ENCODE measurements at regions not wholly inside any gene's neighbourhood (a gene's known extent, or its start where the extent isn't known, plus 50 kb on each side); places are given as distances from the start of the nearest gene placed in this dataset.
"Not testable (repeated sequence)": the region's sequence is repeated elsewhere in the genome, so short reads cannot be mapped to it uniquely, and the experiment has no call there.

DNA sequence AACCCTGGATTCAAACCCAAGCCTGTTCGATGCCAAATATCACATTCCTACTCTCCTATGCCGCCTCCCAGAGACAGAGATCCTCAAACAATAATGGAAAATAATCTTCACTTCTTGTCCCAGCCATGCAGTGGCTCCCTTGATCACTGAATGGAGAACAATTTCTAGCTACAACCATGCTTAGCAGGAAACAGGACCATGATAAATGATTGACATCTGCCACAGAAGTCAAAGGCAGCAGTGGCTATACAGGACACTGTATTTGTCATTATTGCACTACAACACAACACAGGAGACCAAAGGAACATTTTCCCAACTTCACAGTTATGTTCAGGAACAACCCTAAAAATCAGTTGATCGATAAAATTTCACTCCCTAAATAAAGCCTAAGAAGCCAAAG lies 243.3 kb upstream of the SLC7A11 start:
- ChIA-PET POLR2A (ENCODE audit: low non-redundant PET) (no interaction called here), CTCF (interaction anchor here (0.6 kb wide), 1 partner anchor 1156 kb away, joined by 3 read pairs; no protein-coding TSS in a partner anchor)
- TF ChIP-seq, protein P1, sequence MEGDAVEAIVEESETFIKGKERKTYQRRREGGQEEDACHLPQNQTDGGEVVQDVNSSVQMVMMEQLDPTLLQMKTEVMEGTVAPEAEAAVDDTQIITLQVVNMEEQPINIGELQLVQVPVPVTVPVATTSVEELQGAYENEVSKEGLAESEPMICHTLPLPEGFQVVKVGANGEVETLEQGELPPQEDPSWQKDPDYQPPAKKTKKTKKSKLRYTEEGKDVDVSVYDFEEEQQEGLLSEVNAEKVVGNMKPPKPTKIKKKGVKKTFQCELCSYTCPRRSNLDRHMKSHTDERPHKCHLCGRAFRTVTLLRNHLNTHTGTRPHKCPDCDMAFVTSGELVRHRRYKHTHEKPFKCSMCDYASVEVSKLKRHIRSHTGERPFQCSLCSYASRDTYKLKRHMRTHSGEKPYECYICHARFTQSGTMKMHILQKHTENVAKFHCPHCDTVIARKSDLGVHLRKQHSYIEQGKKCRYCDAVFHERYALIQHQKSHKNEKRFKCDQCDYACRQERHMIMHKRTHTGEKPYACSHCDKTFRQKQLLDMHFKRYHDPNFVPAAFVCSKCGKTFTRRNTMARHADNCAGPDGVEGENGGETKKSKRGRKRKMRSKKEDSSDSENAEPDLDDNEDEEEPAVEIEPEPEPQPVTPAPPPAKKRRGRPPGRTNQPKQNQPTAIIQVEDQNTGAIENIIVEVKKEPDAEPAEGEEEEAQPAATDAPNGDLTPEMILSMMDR (conservative IDR thresholded peaks at IDR 0.05; ENCODE audit: low read depth) = no peak

DNA sequence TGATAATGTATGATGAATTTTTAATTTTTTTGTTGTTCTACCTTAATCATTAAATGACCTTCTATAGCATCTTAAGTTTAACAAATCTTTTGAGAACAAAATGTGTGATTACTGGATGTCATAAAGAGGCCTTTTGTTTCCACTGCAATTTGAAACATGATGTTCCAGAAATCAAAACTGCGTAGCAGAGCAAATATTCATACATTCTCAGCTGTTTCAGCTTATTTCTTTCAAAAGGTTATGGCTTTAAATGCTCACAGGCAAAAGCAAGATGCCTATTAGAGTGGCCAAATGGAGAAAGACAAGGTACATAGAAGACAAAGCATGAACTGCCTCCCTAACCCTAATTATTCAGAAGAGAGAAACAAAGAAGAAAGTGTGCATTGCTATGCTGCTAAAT lies 233.0 kb upstream of the SLC7A11 start:
- H3K27ac ChIP-seq = no peak overlapping the region
- DNase-seq (ENCODE audit: low spot score) = no peak
- CTCF ChIA-PET = interaction anchor here (0.5 kb wide), 1 partner anchor 280 kb away, joined by 3 read pairs; no protein-coding TSS in a partner anchor
- TF ChIP-seq, protein P1 (conservative IDR thresholded peaks at IDR 0.05; ENCODE audit: low read depth) = no peak
- POLR2A ChIA-PET (ENCODE audit: low non-redundant PET) = no interaction called here

More for the DNA sequence above, 243.3 kb upstream of the SLC7A11 start:
- DNase-seq (ENCODE audit: low spot score) = no peak
- no peak overlapping the region for H3K27ac ChIP-seq

DNA sequence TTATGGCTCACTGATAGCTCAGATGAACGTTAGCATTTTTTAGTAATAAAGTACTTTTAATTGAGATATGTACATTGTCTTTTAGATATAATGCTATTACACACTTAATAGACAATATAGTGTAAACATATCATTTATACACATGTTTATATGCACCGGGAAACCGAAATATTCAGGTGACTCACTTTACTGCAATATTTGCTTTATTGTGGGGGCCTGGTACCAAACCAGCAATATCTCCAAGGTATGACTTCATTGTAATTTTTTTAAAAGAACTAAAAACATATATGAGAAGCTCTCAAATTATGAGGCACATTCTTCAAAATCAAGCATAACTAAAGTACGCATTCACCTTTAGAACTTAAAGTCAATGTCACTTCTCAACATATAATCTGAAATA lies 231.2 kb upstream of the SLC7A11 start:
- TF ChIP-seq, protein P1 (conservative IDR thresholded peaks at IDR 0.05; ENCODE audit: low read depth) = no peak
- CTCF ChIA-PET = interaction anchor here (0.7 kb wide), 1 partner anchor 58 kb away, joined by 3 read pairs; no protein-coding TSS in a partner anchor
- H3K27ac ChIP-seq = no peak overlapping the region
- DNase-seq (ENCODE audit: low spot score) = no peak
- POLR2A ChIA-PET (ENCODE audit: low non-redundant PET) = no interaction called here

DNA sequence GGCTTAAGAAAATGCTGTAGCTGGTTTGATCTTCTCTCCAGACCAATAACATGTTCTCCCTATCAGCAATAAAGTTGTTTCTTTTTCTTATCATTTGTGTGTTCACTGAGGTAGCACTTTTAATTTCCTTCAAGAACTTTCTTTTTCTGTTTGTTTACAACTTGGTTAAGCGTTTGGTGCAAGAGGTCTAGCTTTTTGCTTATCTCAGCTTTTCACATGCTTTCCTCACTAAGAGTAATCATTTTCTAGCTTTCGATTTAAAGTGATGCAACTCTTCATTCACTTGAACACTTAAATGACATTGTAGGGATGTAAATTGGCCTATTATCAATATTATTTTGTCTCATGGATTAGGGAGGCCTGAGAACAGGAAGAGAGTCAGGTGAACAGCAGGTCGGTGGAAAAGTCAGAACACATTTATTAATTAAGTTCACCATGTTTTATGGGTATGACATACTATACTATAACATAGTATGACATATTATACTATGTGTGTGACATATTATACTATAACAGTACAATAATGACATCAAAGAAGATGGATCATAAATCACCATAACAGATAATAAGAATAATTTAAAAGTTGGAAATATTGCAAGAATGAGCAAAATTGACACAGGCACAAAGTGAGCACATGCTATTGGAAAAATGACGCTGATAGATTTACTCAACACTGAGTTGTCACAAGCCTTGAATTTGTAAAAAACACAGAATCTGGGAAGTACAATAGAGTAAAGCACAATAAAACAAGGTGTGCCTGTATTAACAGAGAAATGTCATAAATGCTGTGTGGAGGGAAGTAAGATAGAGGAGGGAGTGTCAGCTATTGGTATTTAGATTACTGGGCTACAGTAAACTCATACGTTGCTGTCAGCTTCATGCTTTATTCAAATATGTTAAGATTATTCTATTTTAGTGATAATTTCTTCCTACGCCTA lies 218.6 kb upstream of the SLC7A11 start:
- TF ChIP-seq, protein P1 (conservative IDR thresholded peaks at IDR 0.05; ENCODE audit: low read depth) = no peak
- POLR2A ChIA-PET (ENCODE audit: low non-redundant PET) = no interaction called here
- CTCF ChIA-PET = no interaction called here
- DNase-seq (ENCODE audit: low spot score) = no peak
- H3K27ac ChIP-seq = no peak overlapping the region

DNA sequence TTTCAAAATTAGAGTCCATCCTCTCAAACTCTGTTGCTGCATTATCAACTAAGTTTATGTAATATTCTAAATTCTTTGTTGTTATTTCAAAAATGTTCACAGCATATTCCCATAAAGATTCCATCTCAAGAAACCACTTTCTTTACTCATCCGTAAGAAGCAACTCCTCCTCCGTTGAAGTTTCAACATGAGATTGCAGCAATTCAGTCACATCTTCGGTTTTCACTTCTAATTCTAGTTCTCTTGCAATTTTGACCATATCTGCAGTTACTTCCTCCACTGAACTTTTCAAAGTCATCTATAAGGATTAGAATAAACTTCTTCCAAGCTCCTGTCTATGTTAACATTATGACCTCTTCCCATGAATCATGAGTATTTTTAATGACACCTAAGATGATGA lies 216.6 kb upstream of the SLC7A11 start:
- no peak overlapping the region for H3K27ac ChIP-seq
- ChIA-PET CTCF (no interaction called here), POLR2A (ENCODE audit: low non-redundant PET) (no interaction called here)
- DNase-seq (ENCODE audit: low spot score) = no peak
- TF ChIP-seq, protein P1 (conservative IDR thresholded peaks at IDR 0.05; ENCODE audit: low read depth) = no peak

DNA sequence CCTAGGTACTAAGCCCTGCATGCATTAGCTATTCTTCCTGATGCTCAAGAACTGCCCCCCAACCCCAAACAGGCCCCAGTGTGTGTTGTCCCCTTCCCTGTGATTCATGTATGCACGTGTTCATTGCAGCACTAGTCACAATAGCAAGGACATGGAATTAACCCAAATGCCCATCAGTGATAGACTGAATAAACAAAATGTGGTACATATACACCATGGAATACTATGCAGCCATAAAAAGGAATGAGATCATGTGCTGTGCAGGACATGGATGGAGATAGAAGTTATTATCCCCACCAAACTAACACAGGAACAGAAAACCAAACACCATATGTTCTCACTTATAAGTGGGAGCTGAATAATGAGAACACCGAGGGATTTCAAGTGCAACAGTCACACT lies 214.2 kb upstream of the SLC7A11 start:
- H3K27ac ChIP-seq; CTCF ChIA-PET; DNase-seq (ENCODE audit: low spot score): not testable (repeated sequence)
- POLR2A ChIA-PET (ENCODE audit: low non-redundant PET) = interaction anchor here (0.6 kb wide), 1 partner anchor 109 kb away, joined by 3 read pairs; no protein-coding TSS in a partner anchor

DNA sequence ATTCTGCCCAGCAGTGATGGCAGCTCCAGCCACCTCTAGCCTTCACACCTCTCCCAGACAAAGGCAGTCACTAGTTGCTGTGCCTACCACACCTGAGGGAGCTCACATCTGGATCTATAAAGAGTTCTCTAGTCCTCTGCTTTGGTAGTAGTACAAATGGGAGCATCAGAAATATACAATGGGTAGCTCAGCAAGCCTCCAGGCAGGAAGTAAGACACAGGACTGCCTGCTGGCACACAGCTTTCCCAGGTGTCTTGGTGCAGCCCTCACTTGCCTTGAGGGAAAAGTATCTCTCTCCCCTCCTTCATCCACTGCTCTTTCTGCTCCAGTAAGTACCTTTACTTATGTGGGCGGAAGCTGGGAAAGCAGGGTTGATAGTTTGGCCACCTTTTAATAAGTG lies 212.9 kb upstream of the SLC7A11 start:
- no peak overlapping the region for H3K27ac ChIP-seq
- TF ChIP-seq, protein P1 (conservative IDR thresholded peaks at IDR 0.05; ENCODE audit: low read depth) = no peak
- ChIA-PET POLR2A (ENCODE audit: low non-redundant PET) (no interaction called here), CTCF (no interaction called here)
- DNase-seq (ENCODE audit: low spot score) = no peak
